ENCODE measurements at regions not wholly inside any gene's neighbourhood (a gene's known extent, or its start where the extent isn't known, plus 50 kb on each side); places are given as distances from the start of the nearest gene placed in this dataset.

DNA sequence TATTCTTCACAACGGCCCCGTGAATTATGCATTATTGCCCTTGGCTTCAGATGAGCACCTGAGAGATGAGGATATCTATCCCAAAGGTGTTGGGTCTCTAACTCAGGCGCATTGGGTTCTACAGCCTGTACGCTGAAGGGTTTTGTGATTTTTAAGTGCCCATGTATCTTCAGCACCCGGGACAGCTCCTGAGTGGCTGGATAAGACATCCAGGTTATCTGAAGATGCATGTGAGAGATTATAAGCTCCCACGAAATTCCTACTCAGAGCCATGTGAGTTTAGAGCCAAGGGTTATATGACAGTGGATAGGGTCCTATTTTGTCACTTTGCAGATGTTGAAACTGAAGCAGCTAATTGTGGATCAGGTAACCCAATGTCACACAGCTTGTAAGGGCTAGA, 612.3 kb upstream of the EEF2KMT start:
- TF ChIP-seq ZNF70 (CRISPR knock-in tag; IDR thresholded peaks at IDR 0.05) (no peak), SNAI2 (CRISPR knock-in tag; IDR thresholded peaks at IDR 0.05) (no peak), GLIS3 (CRISPR knock-in tag; IDR thresholded peaks at IDR 0.05) (no peak), ESRRG (CRISPR knock-in tag; IDR thresholded peaks at IDR 0.05) (no peak)
- TF ChIP-seq, protein P1, sequence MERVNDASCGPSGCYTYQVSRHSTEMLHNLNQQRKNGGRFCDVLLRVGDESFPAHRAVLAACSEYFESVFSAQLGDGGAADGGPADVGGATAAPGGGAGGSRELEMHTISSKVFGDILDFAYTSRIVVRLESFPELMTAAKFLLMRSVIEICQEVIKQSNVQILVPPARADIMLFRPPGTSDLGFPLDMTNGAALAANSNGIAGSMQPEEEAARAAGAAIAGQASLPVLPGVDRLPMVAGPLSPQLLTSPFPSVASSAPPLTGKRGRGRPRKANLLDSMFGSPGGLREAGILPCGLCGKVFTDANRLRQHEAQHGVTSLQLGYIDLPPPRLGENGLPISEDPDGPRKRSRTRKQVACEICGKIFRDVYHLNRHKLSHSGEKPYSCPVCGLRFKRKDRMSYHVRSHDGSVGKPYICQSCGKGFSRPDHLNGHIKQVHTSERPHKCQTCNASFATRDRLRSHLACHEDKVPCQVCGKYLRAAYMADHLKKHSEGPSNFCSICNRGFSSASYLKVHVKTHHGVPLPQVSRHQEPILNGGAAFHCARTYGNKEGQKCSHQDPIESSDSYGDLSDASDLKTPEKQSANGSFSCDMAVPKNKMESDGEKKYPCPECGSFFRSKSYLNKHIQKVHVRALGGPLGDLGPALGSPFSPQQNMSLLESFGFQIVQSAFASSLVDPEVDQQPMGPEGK (CRISPR knock-in tag; IDR thresholded peaks at IDR 0.05; ENCODE audit: borderline replicate concordance), result no peak
- TF ChIP-seq, protein P2, sequence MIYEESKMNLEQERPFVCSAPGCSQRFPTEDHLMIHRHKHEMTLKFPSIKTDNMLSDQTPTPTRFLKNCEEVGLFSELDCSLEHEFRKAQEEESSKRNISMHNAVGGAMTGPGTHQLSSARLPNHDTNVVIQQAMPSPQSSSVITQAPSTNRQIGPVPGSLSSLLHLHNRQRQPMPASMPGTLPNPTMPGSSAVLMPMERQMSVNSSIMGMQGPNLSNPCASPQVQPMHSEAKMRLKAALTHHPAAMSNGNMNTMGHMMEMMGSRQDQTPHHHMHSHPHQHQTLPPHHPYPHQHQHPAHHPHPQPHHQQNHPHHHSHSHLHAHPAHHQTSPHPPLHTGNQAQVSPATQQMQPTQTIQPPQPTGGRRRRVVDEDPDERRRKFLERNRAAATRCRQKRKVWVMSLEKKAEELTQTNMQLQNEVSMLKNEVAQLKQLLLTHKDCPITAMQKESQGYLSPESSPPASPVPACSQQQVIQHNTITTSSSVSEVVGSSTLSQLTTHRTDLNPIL (CRISPR knock-in tag; IDR thresholded peaks at IDR 0.05; ENCODE audit: low read depth), result no peak

All from SK-N-SH treated with all-trans-retinoic acid at 6 μM for 48 hours (cell line).